ENCODE measurements at regions not wholly inside any gene's neighbourhood (a gene's known extent, or its start where the extent isn't known, plus 50 kb on each side); places are given as distances from the start of the nearest gene placed in this dataset.

DNA sequence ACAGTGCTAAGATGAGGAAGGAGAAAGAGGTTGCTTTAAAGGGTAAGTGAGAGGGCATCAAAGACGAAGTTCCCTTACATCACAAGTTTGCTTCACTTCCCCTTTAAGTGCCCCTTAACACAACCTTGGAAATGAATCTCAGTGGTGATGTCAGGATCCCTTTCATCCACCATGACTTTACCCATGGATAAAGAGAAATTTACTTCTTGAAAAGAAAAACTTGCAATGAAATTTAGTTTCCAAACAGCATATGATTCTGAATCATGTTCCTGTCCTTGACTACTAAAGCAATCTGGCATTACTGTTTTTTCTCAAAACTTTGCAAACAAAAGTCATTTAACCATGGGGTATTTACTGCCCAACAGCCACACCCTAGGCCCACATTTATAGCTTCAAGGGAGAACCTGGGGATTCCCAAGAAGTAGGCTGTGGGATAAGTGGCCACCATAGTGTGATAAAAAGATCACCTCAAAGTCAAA, 135.9 kb downstream of the ITGB8 start:
- H3K36me3 ChIP-seq, result no peaks in the 10 kb centered on the region
- H3K4me3 ChIP-seq, result no peak overlapping the region
- no peaks in the 10 kb centered on the region for H3K27me3 ChIP-seq
- no peaks in the 10 kb centered on the region for H3K9me3 ChIP-seq
- 61 to 84% methylated on average over 1 of the region's 1 CpG for WGBS, 2 donors
- DNase-seq (no peak), ATAC-seq (peak in 2 of 4 donors; percentile 45 to 57), FAIRE-seq (no peak)
- H3K4me1 ChIP-seq, result no peaks in the 10 kb centered on the region
- no peak overlapping the region for H3K27ac ChIP-seq
- TF ChIP-seq, protein P1, sequence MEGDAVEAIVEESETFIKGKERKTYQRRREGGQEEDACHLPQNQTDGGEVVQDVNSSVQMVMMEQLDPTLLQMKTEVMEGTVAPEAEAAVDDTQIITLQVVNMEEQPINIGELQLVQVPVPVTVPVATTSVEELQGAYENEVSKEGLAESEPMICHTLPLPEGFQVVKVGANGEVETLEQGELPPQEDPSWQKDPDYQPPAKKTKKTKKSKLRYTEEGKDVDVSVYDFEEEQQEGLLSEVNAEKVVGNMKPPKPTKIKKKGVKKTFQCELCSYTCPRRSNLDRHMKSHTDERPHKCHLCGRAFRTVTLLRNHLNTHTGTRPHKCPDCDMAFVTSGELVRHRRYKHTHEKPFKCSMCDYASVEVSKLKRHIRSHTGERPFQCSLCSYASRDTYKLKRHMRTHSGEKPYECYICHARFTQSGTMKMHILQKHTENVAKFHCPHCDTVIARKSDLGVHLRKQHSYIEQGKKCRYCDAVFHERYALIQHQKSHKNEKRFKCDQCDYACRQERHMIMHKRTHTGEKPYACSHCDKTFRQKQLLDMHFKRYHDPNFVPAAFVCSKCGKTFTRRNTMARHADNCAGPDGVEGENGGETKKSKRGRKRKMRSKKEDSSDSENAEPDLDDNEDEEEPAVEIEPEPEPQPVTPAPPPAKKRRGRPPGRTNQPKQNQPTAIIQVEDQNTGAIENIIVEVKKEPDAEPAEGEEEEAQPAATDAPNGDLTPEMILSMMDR (IDR thresholded peaks at IDR 0.05), result no peak
- intact Hi-C loops (cut with DNase I), result no loop called here

DNA sequence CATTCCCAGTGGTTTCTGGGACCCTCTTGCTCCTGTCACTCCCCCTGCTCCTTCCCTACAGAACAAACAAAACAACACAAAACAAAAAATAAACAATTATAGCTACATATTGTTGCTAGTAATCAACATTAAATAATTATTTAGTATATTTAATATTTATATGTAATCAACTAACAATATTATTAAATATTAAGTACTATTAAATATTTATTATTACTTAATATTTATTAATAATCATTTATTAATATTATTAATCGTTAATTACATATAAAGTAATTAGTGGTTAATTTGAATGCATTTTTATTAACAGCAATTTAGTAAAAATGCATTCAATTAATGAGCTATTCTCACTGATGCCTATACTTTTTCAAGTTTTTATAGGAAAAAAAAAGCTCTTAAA, 139.4 kb downstream of the ITGB8 start:
- intact Hi-C loops (cut with DNase I), result no loop called here
- no peaks in the 10 kb centered on the region for H3K27me3 ChIP-seq
- no peaks in the 10 kb centered on the region for H3K9me3 ChIP-seq
- no peak overlapping the region for H3K4me3 ChIP-seq
- ATAC-seq, result no peak
- no peak overlapping the region for H3K27ac ChIP-seq
- 9 to 11% methylated on average over 1 of the region's 1 CpG for WGBS, 2 donors
- H3K36me3 ChIP-seq, result no peaks in the 10 kb centered on the region
- no peak for DNase-seq
- peak; percentile 96 for FAIRE-seq
- H3K4me1 ChIP-seq, result no peaks in the 10 kb centered on the region
- TF ChIP-seq, protein P1 (IDR thresholded peaks at IDR 0.05), result no peak

DNA sequence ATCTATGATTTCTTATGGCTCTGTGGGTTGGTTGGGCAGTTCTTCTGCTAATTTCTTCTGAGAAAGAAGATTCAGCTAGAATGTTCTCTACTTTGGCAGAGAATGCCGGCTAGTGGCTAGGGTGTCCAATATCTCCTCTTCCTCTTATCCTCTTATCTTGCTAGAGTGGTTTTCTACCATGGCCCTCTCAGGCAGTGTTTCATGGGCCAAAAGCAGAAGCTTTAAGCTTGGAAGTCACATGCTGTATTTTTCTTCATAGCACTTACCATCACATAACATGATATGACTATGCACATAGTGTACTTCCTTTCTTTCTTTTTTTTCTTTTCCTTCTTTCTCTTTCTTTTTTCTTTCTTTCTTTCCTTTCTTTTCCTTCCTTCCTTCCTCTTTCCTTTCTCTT, 140.0 kb downstream of the ITGB8 start:
- no peaks in the 10 kb centered on the region for H3K4me1 ChIP-seq
- ATAC-seq, result peak in 2 of 4 donors; percentile 37 to 61
- no peak for FAIRE-seq
- intact Hi-C loops (cut with DNase I), result no loop called here
- DNase-seq, result no peak
- H3K27ac ChIP-seq, result no peak overlapping the region
- no peak overlapping the region for H3K4me3 ChIP-seq
- no peaks in the 10 kb centered on the region for H3K36me3 ChIP-seq
- no peaks in the 10 kb centered on the region for H3K27me3 ChIP-seq
- no peaks in the 10 kb centered on the region for H3K9me3 ChIP-seq
- TF ChIP-seq, protein P1 (IDR thresholded peaks at IDR 0.05), result no peak
- 72 to 88% methylated on average over 1 of the region's 1 CpG for WGBS, 2 donors

DNA sequence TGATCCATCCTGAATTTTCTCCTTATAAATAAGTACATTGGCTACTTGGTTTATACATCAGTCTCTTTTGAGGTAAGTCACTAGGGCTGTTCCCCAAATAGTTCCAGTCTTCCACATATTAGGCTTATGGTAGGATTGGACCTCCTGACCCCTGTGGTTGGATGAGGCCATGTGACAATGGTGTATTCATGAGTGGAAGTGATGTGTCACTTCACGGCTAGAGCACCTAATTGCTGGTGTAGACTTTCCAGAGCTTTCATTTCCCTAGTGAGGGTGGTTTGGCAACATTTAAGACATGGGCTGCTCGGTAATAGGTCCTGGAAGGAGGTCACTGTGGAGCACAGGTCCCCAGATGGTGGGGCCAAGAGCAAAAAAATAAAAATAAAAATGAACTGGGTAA, 141.2 kb upstream of the ABCB5 start:
- Histone ChIP-seq H3K4me1 (no peaks in the 10 kb centered on the region), H3K36me3 (no peaks in the 10 kb centered on the region), H3K27me3 (no peaks in the 10 kb centered on the region), H3K27ac (no peak overlapping the region), H3K4me3 (no peak overlapping the region), H3K9me3 (no peaks in the 10 kb centered on the region)
- DNase-seq (no peak), ATAC-seq (no peak), FAIRE-seq (no peak)
- WGBS, 2 donors, result 41 to 48% methylated on average over 2 of the region's 2 CpGs
- intact Hi-C loops (cut with DNase I), result no loop called here
- TF ChIP-seq, protein P1 (IDR thresholded peaks at IDR 0.05), result no peak

DNA sequence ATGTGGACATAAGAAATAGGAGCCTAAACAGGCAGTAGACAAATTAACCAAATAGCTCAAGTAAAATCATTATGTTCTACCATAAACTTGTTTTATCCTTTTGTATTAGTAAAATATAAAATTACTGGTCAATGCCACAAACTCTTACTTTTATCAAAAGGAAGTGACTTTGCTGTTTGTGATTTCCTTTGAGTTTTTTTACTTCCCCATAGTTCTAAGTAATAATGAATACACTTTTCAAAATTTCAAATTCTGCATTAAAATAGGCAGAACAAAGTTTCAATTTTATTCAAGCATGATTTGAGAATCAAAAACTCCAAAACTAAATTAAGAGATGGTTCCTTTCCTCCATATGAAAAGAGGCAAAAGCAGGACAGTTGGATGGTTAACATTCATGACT, 139.7 kb upstream of the ABCB5 start:
- H3K27ac ChIP-seq, result no peak overlapping the region
- intact Hi-C loops (cut with DNase I), result no loop called here
- TF ChIP-seq, protein P1 (IDR thresholded peaks at IDR 0.05), result no peak
- no peaks in the 10 kb centered on the region for H3K36me3 ChIP-seq
- no peak for DNase-seq
- H3K4me3 ChIP-seq, result no peak overlapping the region
- no peaks in the 10 kb centered on the region for H3K9me3 ChIP-seq
- no peaks in the 10 kb centered on the region for H3K4me1 ChIP-seq
- FAIRE-seq, result no peak
- no peaks in the 10 kb centered on the region for H3K27me3 ChIP-seq
- no peak for ATAC-seq
